ENCODE measurements at regions not wholly inside any gene's neighbourhood (a gene's known extent, or its start where the extent isn't known, plus 50 kb on each side); places are given as distances from the start of the nearest gene placed in this dataset.

DNA sequence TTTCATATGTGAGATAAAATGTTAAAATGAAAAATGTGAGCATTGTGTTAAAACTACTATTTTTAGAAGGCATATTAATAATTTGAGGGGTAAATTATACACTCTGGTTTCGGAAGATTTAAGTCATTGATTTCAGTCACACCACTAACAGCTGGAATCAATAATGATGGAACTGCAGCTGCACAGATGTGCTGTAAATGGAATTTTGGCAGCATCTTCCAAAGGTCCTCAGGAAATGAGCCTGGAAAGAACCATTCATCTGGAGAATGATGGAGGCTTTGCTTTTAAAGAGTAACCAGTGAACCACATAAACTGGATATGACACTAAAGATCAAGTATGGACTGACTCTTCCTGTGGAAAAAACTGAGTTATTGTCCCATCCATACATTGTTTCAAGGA lies 759.0 kb upstream of the EPHA5 start:
- no peak overlapping the region for H3K4me3 ChIP-seq
- no peaks in the 10 kb centered on the region for H3K79me2 ChIP-seq (ENCODE audit: insufficient read depth)
- H3K4me1 ChIP-seq (ENCODE audit: insufficient read depth) = no peaks in the 10 kb centered on the region
- no peak for DNase-seq
- 0 to 6% methylated on average over 1 of the region's 1 CpG for WGBS, 2 experiments (ENCODE audit: low coverage in 1 of 2, low lambda C conversion rate in 2 of 2, missing lambda C conversion rate in 2 of 2)
- H3K4me2 ChIP-seq (ENCODE audit: unreplicated experiment) = no peak overlapping the region
- H2AFZ ChIP-seq = no peak overlapping the region
- H4K20me1 ChIP-seq (ENCODE audit: insufficient read depth) = no peaks in the 10 kb centered on the region
- H3F3A ChIP-seq (ENCODE audit: insufficient read depth) = no peaks in the 10 kb centered on the region
- H3K27me3 ChIP-seq (replicated peaks; ENCODE audit: insufficient read depth) = no peaks in the 10 kb centered on the region
- H3K36me3 ChIP-seq (ENCODE audit: low read depth) = no peaks in the 10 kb centered on the region
- H3K9me3 ChIP-seq (ENCODE audit: low read depth) = peaks cover 7% of the 10 kb centered on the region
- H3K27ac ChIP-seq = no peak overlapping the region
- in situ Hi-C loops (cut with MboI) = no loop called here
- TF ChIP-seq EZH2 (IDR thresholded peaks at IDR 0.05; ENCODE audit: insufficient read depth, poor library complexity, severe bottlenecking) = no peak
- no peak for TF ChIP-seq EZH2phosphoT487 (IDR thresholded peaks at IDR 0.05; ENCODE audit: insufficient read depth, low read depth)
- H3K9ac ChIP-seq = no peak overlapping the region
- no peaks in the 10 kb centered on the region for H3K9me2 ChIP-seq (ENCODE audit: insufficient read depth)

DNA sequence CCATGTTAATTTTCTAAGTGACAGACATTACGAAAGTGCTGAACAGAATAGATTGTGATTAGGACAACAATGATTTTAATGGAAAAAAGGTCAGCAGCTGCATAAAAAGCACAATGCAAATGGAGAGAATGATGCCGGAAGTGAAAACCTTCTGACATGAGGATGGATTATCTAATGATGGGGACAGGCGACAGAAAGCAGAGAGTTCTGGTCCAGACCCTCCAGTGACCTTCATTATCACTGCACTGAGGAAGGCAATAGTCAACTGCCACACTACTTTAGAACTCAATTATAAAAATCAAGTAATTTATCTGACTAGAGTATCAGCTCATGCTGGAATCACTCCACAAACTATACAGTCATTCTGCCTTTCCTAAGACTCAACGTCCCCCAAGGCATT lies 746.1 kb upstream of the EPHA5 start:
- Histone ChIP-seq H4K20me1 (ENCODE audit: insufficient read depth) (no peaks in the 10 kb centered on the region), H3K9me3 (ENCODE audit: low read depth) (peaks cover 3% of the 10 kb centered on the region), H3K79me2 (ENCODE audit: insufficient read depth) (no peaks in the 10 kb centered on the region), H3K4me2 (ENCODE audit: unreplicated experiment) (no peak overlapping the region), H3K4me1 (ENCODE audit: insufficient read depth) (no peaks in the 10 kb centered on the region), H3K27me3 (replicated peaks; ENCODE audit: insufficient read depth) (no peaks in the 10 kb centered on the region), H2AFZ (no peak overlapping the region), H3K9ac (no peak overlapping the region), H3K9me2 (ENCODE audit: insufficient read depth) (no peaks in the 10 kb centered on the region), H3F3A (ENCODE audit: insufficient read depth) (no peaks in the 10 kb centered on the region), H3K36me3 (ENCODE audit: low read depth) (no peaks in the 10 kb centered on the region), H3K27ac (no peak overlapping the region), H3K4me3 (no peak overlapping the region)
- in situ Hi-C loops (cut with MboI) = no loop called here
- TF ChIP-seq EZH2 (IDR thresholded peaks at IDR 0.05; ENCODE audit: insufficient read depth, poor library complexity, severe bottlenecking) = no peak
- no peak for TF ChIP-seq EZH2phosphoT487 (IDR thresholded peaks at IDR 0.05; ENCODE audit: insufficient read depth, low read depth)
- 8 to 13% methylated on average over 4 of the region's 4 CpGs for WGBS, 2 experiments (ENCODE audit: low coverage in 1 of 2, low lambda C conversion rate in 2 of 2, missing lambda C conversion rate in 2 of 2)
- DNase-seq = no peak

DNA sequence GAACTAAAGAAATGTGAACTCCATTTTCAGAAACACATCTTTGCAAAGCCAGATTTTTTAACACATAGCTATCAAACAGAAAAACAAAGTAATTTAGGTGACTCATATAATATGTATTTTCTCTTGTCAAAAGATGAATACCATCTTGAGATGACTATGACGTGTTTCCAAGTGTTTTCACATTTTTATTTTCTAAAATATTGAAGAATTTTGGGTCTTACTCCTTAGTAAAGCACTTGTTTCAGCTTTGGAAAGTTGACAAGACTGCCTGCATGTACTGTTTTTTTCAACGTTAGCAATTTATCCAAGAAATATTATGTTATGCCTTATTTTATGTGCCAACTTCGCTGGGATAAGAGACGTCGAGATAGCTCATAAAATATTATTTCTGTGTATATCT lies 733.9 kb upstream of the EPHA5 start:
- DNase-seq = no peak
- TF ChIP-seq EZH2phosphoT487 (IDR thresholded peaks at IDR 0.05; ENCODE audit: insufficient read depth, low read depth) (no peak), EZH2 (IDR thresholded peaks at IDR 0.05; ENCODE audit: insufficient read depth, poor library complexity, severe bottlenecking) (no peak)
- H3F3A ChIP-seq (ENCODE audit: insufficient read depth) = no peaks in the 10 kb centered on the region
- H3K4me1 ChIP-seq (ENCODE audit: insufficient read depth) = no peaks in the 10 kb centered on the region
- H3K79me2 ChIP-seq (ENCODE audit: insufficient read depth) = no peaks in the 10 kb centered on the region
- H2AFZ ChIP-seq = no peak overlapping the region
- H3K9ac ChIP-seq = no peak overlapping the region
- in situ Hi-C loops (cut with MboI) = no loop called here
- no peak overlapping the region for H3K4me2 ChIP-seq (ENCODE audit: unreplicated experiment)
- no peaks in the 10 kb centered on the region for H3K36me3 ChIP-seq (ENCODE audit: low read depth)
- no peak overlapping the region for H3K27ac ChIP-seq
- H3K27me3 ChIP-seq (replicated peaks; ENCODE audit: insufficient read depth) = no peaks in the 10 kb centered on the region
- H3K9me2 ChIP-seq (ENCODE audit: insufficient read depth) = no peaks in the 10 kb centered on the region
- H3K9me3 ChIP-seq (ENCODE audit: low read depth) = peaks cover 2% of the 10 kb centered on the region
- no peaks in the 10 kb centered on the region for H4K20me1 ChIP-seq (ENCODE audit: insufficient read depth)
- no peak overlapping the region for H3K4me3 ChIP-seq
- 16 to 25% methylated on average over 5 of the region's 5 CpGs for WGBS, 2 experiments (ENCODE audit: low coverage in 1 of 2, low lambda C conversion rate in 2 of 2, missing lambda C conversion rate in 2 of 2)

GRCh38 chr4:66376921-66377320 lies 706.6 kb upstream of the EPHA5 start:
- Histone ChIP-seq H3K9me3 (ENCODE audit: low read depth) (no peaks in the 10 kb centered on the region), H3F3A (ENCODE audit: insufficient read depth) (no peaks in the 10 kb centered on the region), H3K36me3 (ENCODE audit: low read depth) (no peaks in the 10 kb centered on the region), H4K20me1 (ENCODE audit: insufficient read depth) (no peaks in the 10 kb centered on the region), H3K27ac (no peak overlapping the region), H3K4me1 (ENCODE audit: insufficient read depth) (no peaks in the 10 kb centered on the region), H3K4me3 (no peak overlapping the region), H3K9me2 (ENCODE audit: insufficient read depth) (no peaks in the 10 kb centered on the region), H3K4me2 (ENCODE audit: unreplicated experiment) (no peak overlapping the region), H3K79me2 (ENCODE audit: insufficient read depth) (no peaks in the 10 kb centered on the region), H3K9ac (no peak overlapping the region), H2AFZ (no peak overlapping the region), H3K27me3 (replicated peaks; ENCODE audit: insufficient read depth) (no peaks in the 10 kb centered on the region)
- WGBS, 2 experiments (ENCODE audit: low coverage in 1 of 2, low lambda C conversion rate in 2 of 2, missing lambda C conversion rate in 2 of 2) = 0% methylated on average over 1 of the region's 1 CpG
- no peak for TF ChIP-seq EZH2 (IDR thresholded peaks at IDR 0.05; ENCODE audit: insufficient read depth, poor library complexity, severe bottlenecking)
- DNase-seq = no peak
- in situ Hi-C loops (cut with MboI) = no loop called here

DNA sequence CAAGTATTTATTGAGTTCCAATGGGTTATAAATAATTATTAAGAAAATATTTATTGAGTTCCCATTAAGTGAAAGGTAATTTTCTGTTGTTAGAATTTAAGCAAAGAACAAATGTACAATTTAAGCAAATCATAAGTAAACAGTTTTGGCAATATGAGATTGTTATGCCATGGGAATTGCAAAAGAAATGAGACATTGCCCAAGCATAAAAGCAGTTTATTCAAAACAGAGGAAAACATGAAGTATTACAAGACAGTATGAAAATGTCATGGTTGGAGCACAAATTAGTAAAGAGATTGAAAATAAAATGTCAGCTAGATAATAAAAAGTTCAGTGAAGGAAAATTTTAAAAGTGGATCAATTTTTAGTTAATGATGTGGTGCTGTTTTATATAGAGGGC lies 706.1 kb upstream of the EPHA5 start:
- Histone ChIP-seq H3K4me2 (ENCODE audit: unreplicated experiment) (no peak overlapping the region), H3K79me2 (ENCODE audit: insufficient read depth) (no peaks in the 10 kb centered on the region), H3K27ac (no peak overlapping the region), H3K9ac (no peak overlapping the region), H3F3A (ENCODE audit: insufficient read depth) (no peaks in the 10 kb centered on the region), H3K4me3 (no peak overlapping the region), H3K9me2 (ENCODE audit: insufficient read depth) (no peaks in the 10 kb centered on the region), H2AFZ (no peak overlapping the region), H3K27me3 (replicated peaks; ENCODE audit: insufficient read depth) (no peaks in the 10 kb centered on the region), H4K20me1 (ENCODE audit: insufficient read depth) (no peaks in the 10 kb centered on the region), H3K9me3 (ENCODE audit: low read depth) (no peaks in the 10 kb centered on the region), H3K4me1 (ENCODE audit: insufficient read depth) (no peaks in the 10 kb centered on the region), H3K36me3 (ENCODE audit: low read depth) (no peaks in the 10 kb centered on the region)
- TF ChIP-seq EZH2phosphoT487 (IDR thresholded peaks at IDR 0.05; ENCODE audit: insufficient read depth, low read depth) (no peak), EZH2 (IDR thresholded peaks at IDR 0.05; ENCODE audit: insufficient read depth, poor library complexity, severe bottlenecking) (no peak)
- DNase-seq = no peak
- in situ Hi-C loops (cut with MboI) = no loop called here

Data from GM23248 (cell line).